A673 (cell line): ENCODE measurements at regions not wholly inside any gene's neighbourhood (a gene's known extent, or its start where the extent isn't known, plus 50 kb on each side); places are given as distances from the start of the nearest gene placed in this dataset.

Experiments used
- CTCF ChIP-seq: fragments of 300-800, 200-600 bp; sonication (generic); conservative IDR thresholded peaks from 2 replicates; pipeline ENCODE4 v1.5.1; 2017; ENCODE audit warnings: low read depth, mild to moderate bottlenecking, antibody characterized with exemption, low read length, moderate library complexity, mixed read lengths
- EZH2 ChIP-seq: fragments of 200-600 bp; sonication (generic); IDR thresholded peaks from 2 replicates; pipeline ENCODE4 v1.6.1; 2017; ENCODE audit warnings: borderline replicate concordance, low read depth, mild to moderate bottlenecking, mixed read lengths, antibody characterized with exemption, low read length; ENCODE audit not compliant: poor library complexity, severe bottlenecking

DNA sequence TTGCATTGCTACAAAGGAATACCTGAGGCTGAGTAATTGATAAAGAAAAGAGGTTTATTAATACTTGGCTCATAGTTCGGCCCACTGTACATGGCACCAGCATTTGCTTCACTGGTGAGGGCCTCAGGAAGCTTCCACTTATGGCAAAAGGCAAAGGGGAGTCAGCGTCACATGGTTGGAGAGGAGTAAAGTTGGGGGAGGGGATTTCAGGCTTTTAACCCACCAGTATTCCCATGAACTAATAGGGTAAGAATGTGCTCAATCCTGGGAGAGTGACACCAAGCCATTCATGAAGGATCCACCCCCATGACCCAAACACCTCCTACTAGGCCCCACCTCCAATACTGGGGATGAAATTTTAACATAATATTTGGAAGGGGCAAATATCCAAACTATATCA, 82.5 kb upstream of the MYCBP2 start:
- TF ChIP-seq CTCF = no peak
- no peak for TF ChIP-seq EZH2
